WTC11 (cell line): ENCODE measurements at regions not wholly inside any gene's neighbourhood (a gene's known extent, or its start where the extent isn't known, plus 50 kb on each side); places are given as distances from the start of the nearest gene placed in this dataset.

Source experiments
- ESRRA ChIP-seq: sonication (generic); formaldehyde crosslinking; IDR thresholded peaks from 2 replicates; pipeline ENCODE4 v1.8.1; 2022; ENCODE audit warnings: mild to moderate bottlenecking, missing genetic modification reagents, borderline replicate concordance
- FOXJ3 ChIP-seq: sonication (generic); formaldehyde crosslinking; IDR thresholded peaks from 2 replicates; pipeline ENCODE4 v1.9.0; 2021; ENCODE audit warnings: missing genetic modification reagents, mild to moderate bottlenecking, borderline replicate concordance
- MXD4 ChIP-seq: fragments of 250-450 bp; sonication (Bioruptor Pico); IDR thresholded peaks from 2 replicates; pipeline ENCODE4 v1.8.0; 2021; ENCODE audit warnings: mild to moderate bottlenecking, moderate library complexity, borderline replicate concordance
- ZNF416 ChIP-seq: fragments of 250-450 bp; sonication (Bioruptor Pico); IDR thresholded peaks from 2 replicates; pipeline ENCODE4 v1.9.0; 2021; ENCODE audit warnings: mild to moderate bottlenecking, inconsistent platforms
- TF ChIP-seq, protein P1 (sequence below): sonication (generic); formaldehyde crosslinking; IDR thresholded peaks from 2 replicates; pipeline ENCODE4 v1.8.0; 2022; ENCODE audit warnings: missing genetic modification reagents
- TF ChIP-seq, protein P2 (sequence below): fragments of 200-600 bp; IDR thresholded peaks from 2 replicates; pipeline ENCODE4 v1.8.0; 2022; ENCODE audit warnings: antibody characterized with exemption
- TF ChIP-seq, protein P3 (sequence below): sonication (generic); formaldehyde crosslinking; conservative IDR thresholded peaks from 2 replicates; pipeline ENCODE4 v1.8.1; 2022; ENCODE audit warnings: mild to moderate bottlenecking, missing genetic modification reagents
- TF ChIP-seq, protein P4 (sequence below): sonication (generic); formaldehyde crosslinking; IDR thresholded peaks from 2 replicates; pipeline ENCODE4 v1.8.0; 2022; ENCODE audit warnings: mild to moderate bottlenecking, missing genetic modification reagents

DNA sequence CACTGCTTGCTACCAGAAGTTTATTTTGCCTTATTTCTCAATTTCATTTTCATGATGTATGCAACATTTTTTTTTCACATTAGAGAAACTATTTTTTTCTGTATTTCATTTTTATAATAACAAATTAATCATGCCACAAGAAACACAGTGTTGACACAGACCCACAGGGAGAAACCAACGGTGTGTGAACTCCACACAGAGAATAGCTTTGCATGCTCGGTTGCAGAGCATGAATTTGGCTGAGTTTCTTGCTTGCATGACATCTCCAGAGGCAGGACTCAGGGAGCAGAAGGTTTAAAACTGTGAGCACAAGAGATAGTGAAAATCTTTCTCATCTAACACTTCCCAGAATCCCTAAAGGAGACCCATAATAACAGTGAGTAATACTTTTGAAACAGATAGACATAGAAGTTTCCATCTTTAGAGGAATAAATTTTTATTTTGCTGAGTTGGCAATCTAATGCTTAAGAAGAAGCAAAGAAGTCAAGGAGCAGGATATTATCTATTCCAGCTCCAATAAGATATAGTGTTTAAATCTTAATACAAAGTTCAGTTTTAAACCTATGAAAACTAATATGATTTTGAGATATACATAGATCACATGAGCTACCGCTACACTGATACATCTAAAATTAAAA is 890.9 kb downstream of the MRPL39 start:
- TF ChIP-seq, protein P1, sequence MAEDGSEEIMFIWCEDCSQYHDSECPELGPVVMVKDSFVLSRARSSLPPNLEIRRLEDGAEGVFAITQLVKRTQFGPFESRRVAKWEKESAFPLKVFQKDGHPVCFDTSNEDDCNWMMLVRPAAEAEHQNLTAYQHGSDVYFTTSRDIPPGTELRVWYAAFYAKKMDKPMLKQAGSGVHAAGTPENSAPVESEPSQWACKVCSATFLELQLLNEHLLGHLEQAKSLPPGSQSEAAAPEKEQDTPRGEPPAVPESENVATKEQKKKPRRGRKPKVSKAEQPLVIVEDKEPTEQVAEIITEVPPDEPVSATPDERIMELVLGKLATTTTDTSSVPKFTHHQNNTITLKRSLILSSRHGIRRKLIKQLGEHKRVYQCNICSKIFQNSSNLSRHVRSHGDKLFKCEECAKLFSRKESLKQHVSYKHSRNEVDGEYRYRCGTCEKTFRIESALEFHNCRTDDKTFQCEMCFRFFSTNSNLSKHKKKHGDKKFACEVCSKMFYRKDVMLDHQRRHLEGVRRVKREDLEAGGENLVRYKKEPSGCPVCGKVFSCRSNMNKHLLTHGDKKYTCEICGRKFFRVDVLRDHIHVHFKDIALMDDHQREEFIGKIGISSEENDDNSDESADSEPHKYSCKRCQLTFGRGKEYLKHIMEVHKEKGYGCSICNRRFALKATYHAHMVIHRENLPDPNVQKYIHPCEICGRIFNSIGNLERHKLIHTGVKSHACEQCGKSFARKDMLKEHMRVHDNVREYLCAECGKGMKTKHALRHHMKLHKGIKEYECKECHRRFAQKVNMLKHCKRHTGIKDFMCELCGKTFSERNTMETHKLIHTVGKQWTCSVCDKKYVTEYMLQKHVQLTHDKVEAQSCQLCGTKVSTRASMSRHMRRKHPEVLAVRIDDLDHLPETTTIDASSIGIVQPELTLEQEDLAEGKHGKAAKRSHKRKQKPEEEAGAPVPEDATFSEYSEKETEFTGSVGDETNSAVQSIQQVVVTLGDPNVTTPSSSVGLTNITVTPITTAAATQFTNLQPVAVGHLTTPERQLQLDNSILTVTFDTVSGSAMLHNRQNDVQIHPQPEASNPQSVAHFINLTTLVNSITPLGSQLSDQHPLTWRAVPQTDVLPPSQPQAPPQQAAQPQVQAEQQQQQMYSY (CRISPR knock-in tag), result no peak
- TF ChIP-seq, protein P2, sequence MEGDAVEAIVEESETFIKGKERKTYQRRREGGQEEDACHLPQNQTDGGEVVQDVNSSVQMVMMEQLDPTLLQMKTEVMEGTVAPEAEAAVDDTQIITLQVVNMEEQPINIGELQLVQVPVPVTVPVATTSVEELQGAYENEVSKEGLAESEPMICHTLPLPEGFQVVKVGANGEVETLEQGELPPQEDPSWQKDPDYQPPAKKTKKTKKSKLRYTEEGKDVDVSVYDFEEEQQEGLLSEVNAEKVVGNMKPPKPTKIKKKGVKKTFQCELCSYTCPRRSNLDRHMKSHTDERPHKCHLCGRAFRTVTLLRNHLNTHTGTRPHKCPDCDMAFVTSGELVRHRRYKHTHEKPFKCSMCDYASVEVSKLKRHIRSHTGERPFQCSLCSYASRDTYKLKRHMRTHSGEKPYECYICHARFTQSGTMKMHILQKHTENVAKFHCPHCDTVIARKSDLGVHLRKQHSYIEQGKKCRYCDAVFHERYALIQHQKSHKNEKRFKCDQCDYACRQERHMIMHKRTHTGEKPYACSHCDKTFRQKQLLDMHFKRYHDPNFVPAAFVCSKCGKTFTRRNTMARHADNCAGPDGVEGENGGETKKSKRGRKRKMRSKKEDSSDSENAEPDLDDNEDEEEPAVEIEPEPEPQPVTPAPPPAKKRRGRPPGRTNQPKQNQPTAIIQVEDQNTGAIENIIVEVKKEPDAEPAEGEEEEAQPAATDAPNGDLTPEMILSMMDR, result no peak
- TF ChIP-seq, protein P3, sequence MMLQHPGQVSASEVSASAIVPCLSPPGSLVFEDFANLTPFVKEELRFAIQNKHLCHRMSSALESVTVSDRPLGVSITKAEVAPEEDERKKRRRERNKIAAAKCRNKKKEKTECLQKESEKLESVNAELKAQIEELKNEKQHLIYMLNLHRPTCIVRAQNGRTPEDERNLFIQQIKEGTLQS (CRISPR knock-in tag), result no peak
- no peak for TF ChIP-seq ZNF416 (CRISPR knock-in tag)
- TF ChIP-seq FOXJ3 (CRISPR knock-in tag), result no peak
- no peak for TF ChIP-seq ESRRA (CRISPR knock-in tag)
- TF ChIP-seq, protein P4, sequence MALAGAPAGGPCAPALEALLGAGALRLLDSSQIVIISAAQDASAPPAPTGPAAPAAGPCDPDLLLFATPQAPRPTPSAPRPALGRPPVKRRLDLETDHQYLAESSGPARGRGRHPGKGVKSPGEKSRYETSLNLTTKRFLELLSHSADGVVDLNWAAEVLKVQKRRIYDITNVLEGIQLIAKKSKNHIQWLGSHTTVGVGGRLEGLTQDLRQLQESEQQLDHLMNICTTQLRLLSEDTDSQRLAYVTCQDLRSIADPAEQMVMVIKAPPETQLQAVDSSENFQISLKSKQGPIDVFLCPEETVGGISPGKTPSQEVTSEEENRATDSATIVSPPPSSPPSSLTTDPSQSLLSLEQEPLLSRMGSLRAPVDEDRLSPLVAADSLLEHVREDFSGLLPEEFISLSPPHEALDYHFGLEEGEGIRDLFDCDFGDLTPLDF (CRISPR knock-in tag), result no peak
- TF ChIP-seq MXD4, result no peak
